Ishikawa (cell line): ENCODE measurements at regions not wholly inside any gene's neighbourhood (a gene's known extent, or its start where the extent isn't known, plus 50 kb on each side); places are given as distances from the start of the nearest gene placed in this dataset.

Experiments
- CEBPB ChIP-seq: IDR thresholded peaks from 2 replicates; pipeline ENCODE4 v1.6.1; 2012
- CREB1 ChIP-seq: IDR thresholded peaks from 2 replicates; pipeline ENCODE4 v1.6.1; 2012; ENCODE audit warnings: low read depth
- EGR1 ChIP-seq: IDR thresholded peaks from 2 replicates; pipeline ENCODE4 v1.6.1; 2012
- EP300 ChIP-seq: IDR thresholded peaks from 2 replicates; pipeline ENCODE4 v1.6.1; 2012; ENCODE audit warnings: borderline replicate concordance
- RAD21 ChIP-seq: IDR thresholded peaks from 2 replicates; pipeline ENCODE4 v1.6.1; 2012; ENCODE audit warnings: low read depth
- REST ChIP-seq: IDR thresholded peaks from 2 replicates; pipeline ENCODE4 v1.6.1; 2012; ENCODE audit warnings: low read depth, mild to moderate bottlenecking
- TAF1 ChIP-seq: IDR thresholded peaks from 2 replicates; pipeline ENCODE4 v1.6.1; 2012; ENCODE audit warnings: low read depth, mild to moderate bottlenecking
- TEAD4 ChIP-seq: IDR thresholded peaks from 2 replicates; pipeline ENCODE4 v1.6.1; 2012
- USF1 ChIP-seq: IDR thresholded peaks from 2 replicates; pipeline ENCODE4 v1.6.1; 2012
- YY1 ChIP-seq: IDR thresholded peaks from 2 replicates; pipeline ENCODE4 v1.6.1; 2012; ENCODE audit warnings: low read depth
- ZBTB7A ChIP-seq: IDR thresholded peaks from 2 replicates; pipeline ENCODE4 v1.6.1; 2012; ENCODE audit warnings: low read depth
- TF ChIP-seq, protein P1 (sequence below): IDR thresholded peaks from 2 replicates; pipeline ENCODE4 v1.6.1; 2012

DNA sequence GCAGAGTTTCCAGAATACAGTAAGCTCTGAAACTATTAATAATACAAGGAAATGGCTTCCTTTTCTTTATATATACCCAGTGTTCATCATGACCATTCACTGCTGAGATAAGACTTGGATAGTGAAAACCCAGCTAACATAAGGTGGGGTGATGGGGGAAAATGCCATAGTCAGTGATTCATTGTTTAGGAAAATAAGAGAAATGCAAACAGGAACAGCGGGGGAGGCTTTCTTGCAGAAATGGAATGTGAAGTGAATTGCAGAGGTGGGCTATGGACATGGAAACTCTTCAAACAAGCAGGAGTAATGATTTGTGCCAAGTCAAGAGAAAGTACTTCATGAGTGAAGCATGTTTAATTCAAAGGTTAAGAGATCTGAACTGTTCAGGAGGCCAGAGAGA is 519.4 kb downstream of the TDRD15 start:
- TF ChIP-seq RAD21 (no peak), TAF1 (no peak), EP300 (no peak), REST (no peak), CREB1 (no peak), CEBPB (no peak), USF1 (no peak), ZBTB7A (no peak), TEAD4 (no peak), YY1 (no peak), EGR1 (no peak)
- TF ChIP-seq, protein P1, sequence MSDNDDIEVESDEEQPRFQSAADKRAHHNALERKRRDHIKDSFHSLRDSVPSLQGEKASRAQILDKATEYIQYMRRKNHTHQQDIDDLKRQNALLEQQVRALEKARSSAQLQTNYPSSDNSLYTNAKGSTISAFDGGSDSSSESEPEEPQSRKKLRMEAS = no peak
